ENCODE measurements at regions not wholly inside any gene's neighbourhood (a gene's known extent, or its start where the extent isn't known, plus 50 kb on each side); places are given as distances from the start of the nearest gene placed in this dataset.

DNA sequence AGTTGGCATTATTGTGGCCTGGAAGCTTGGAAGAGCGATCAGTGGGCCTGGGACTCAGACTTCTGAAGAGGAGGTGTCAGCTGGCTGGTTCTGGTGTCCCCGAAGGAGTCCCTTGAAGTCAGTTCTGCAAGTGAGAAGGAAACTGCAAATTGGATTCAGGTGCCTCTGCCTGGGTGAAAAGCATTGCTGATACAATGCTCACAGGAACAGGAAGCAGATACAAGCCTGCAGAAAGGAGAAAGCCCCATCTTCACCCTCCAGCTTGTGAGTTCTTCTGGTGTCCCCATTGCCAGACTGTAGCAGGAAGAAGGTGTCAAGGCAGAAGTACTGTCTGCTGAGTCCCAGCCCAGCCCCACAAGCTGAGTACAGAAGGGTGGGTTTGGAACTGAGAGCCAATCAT is 271.3 kb downstream of the PLOD2 start:
- H2AK5ac ChIP-seq (ENCODE audit: insufficient read length, low read length), result no peak overlapping the region
- no peak for DNase-seq
- no peak overlapping the region for H4K8ac ChIP-seq (replicated peaks; ENCODE audit: insufficient read length, low read depth, low read length)
- H3K56ac ChIP-seq (ENCODE audit: insufficient read length, low read depth, low read length), result no peak overlapping the region
- no peaks in the 10 kb centered on the region for H3K27me3 ChIP-seq (ENCODE audit: insufficient read depth, low read length)
- WGBS (ENCODE audit: extremely low coverage, insufficient read length, low lambda C conversion rate), result no CpG with 5 or more reads among the region's 2 CpGs
- H3K27ac ChIP-seq (ENCODE audit: insufficient read length, low read depth, low read length), result no peak overlapping the region
- no peak overlapping the region for H3K9ac ChIP-seq (ENCODE audit: extremely low read depth, insufficient read length, low read length)
- H4K20me1 ChIP-seq (ENCODE audit: control insufficient read depth, insufficient read depth, insufficient read length), result no peaks in the 10 kb centered on the region
- Mint-ChIP-seq H3K36me3 (ENCODE audit: insufficient read depth in 1 of 3, low read depth in 3 of 3) (no peaks in the 10 kb centered on the region), H3K4me3 (no peak overlapping the region), H3K4me1 (peaks cover 6 to 7% of the 10 kb centered on the region in 2 experiments), H3K27ac (no peak overlapping the region), H3K9me3 (no peaks in the 10 kb centered on the region), H3K27me3 (ENCODE audit: low read depth) (no peaks in the 10 kb centered on the region)
- H2AFZ ChIP-seq (ENCODE audit: low read length), result no peak overlapping the region
- no peak overlapping the region for H3K4ac ChIP-seq (ENCODE audit: low read depth, low read length)
- no peaks in the 10 kb centered on the region for H3K79me1 ChIP-seq (ENCODE audit: insufficient read depth, low read depth, low read length, poor library complexity, severe bottlenecking)
- TF ChIP-seq, protein P1, sequence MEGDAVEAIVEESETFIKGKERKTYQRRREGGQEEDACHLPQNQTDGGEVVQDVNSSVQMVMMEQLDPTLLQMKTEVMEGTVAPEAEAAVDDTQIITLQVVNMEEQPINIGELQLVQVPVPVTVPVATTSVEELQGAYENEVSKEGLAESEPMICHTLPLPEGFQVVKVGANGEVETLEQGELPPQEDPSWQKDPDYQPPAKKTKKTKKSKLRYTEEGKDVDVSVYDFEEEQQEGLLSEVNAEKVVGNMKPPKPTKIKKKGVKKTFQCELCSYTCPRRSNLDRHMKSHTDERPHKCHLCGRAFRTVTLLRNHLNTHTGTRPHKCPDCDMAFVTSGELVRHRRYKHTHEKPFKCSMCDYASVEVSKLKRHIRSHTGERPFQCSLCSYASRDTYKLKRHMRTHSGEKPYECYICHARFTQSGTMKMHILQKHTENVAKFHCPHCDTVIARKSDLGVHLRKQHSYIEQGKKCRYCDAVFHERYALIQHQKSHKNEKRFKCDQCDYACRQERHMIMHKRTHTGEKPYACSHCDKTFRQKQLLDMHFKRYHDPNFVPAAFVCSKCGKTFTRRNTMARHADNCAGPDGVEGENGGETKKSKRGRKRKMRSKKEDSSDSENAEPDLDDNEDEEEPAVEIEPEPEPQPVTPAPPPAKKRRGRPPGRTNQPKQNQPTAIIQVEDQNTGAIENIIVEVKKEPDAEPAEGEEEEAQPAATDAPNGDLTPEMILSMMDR (conservative IDR thresholded peaks at IDR 0.05), result no peak
- no peak overlapping the region for H2BK15ac ChIP-seq (ENCODE audit: low read depth, low read length)
- no peaks in the 10 kb centered on the region for H3K23me2 ChIP-seq (ENCODE audit: insufficient read length, low read depth, low read length, poor library complexity, severe bottlenecking)
- H3T11ph ChIP-seq (ENCODE audit: low read length), result no peak overlapping the region
- H2BK12ac ChIP-seq (ENCODE audit: insufficient read length, low read depth, low read length), result no peak overlapping the region
- no peaks in the 10 kb centered on the region for H3K4me1 ChIP-seq (ENCODE audit: insufficient read depth, low read length)
- no peak overlapping the region for H4K5ac ChIP-seq (ENCODE audit: insufficient read length, low read depth, low read length)
- H2BK20ac ChIP-seq (ENCODE audit: low read depth, low read length, poor library complexity, severe bottlenecking), result no peak overlapping the region
- no peak overlapping the region for H2BK5ac ChIP-seq (ENCODE audit: insufficient read length, low read length)
- no peak overlapping the region for H2BK120ac ChIP-seq (ENCODE audit: low read depth, low read length, poor library complexity, severe bottlenecking)
- H3K23ac ChIP-seq (ENCODE audit: insufficient read length, low read depth, low read length), result no peak overlapping the region
- no peaks in the 10 kb centered on the region for H3K79me2 ChIP-seq (ENCODE audit: insufficient read depth, low read length)
- H3K9me3 ChIP-seq (ENCODE audit: control insufficient read depth, low read depth, low read length), result no peaks in the 10 kb centered on the region
- H3K18ac ChIP-seq (ENCODE audit: insufficient read length, low read depth, low read length), result no peak overlapping the region
- H4K91ac ChIP-seq (ENCODE audit: insufficient read length, low read depth, low read length), result no peak overlapping the region
- no peak overlapping the region for H3K4me2 ChIP-seq (ENCODE audit: insufficient read depth, insufficient read length, low read length)
- H3K14ac ChIP-seq (ENCODE audit: insufficient read depth, low read length), result no peak overlapping the region

Measured in H9 (cell line).